ENCODE measurements at regions not wholly inside any gene's neighbourhood (a gene's known extent, or its start where the extent isn't known, plus 50 kb on each side); places are given as distances from the start of the nearest gene placed in this dataset.
"Not testable (repeated sequence)": the region's sequence is repeated elsewhere in the genome, so short reads cannot be mapped to it uniquely, and the experiment has no call there.

GRCh38 chr5:96209829-96210228 is 223.2 kb downstream of the PCSK1 start:
- no peak for DNase-seq (ENCODE audit: low read depth in 1 of 2, low spot score in 1 of 2)

- no peak for DNase-seq (ENCODE audit: low read depth in 1 of 2, low spot score in 1 of 2)
These were observed 225.6 kb downstream of the PCSK1 start for GRCh38 chr5:96207420-96207819.

- DNase-seq (ENCODE audit: low read depth in 1 of 2, low spot score in 1 of 2) = no peak
These were observed 229.3 kb downstream of the PCSK1 start for GRCh38 chr5:96203761-96204160.

GRCh38 chr5:96201503-96201902 is 231.5 kb downstream of the PCSK1 start:
- no peak for DNase-seq (ENCODE audit: low read depth in 1 of 2, low spot score in 1 of 2)

GRCh38 chr5:96200641-96201040 is 232.4 kb downstream of the PCSK1 start:
- no peak for DNase-seq (ENCODE audit: low read depth in 1 of 2, low spot score in 1 of 2)

- no peak for DNase-seq (ENCODE audit: low read depth in 1 of 2, low spot score in 1 of 2)
These were observed 233.3 kb downstream of the PCSK1 start for GRCh38 chr5:96199713-96200183.

GRCh38 chr5:96198356-96199058 is 234.5 kb downstream of the PCSK1 start:
- no peak for DNase-seq (ENCODE audit: low read depth in 1 of 2, low spot score in 1 of 2)

- DNase-seq (ENCODE audit: low read depth in 1 of 2, low spot score in 1 of 2) = not testable (repeated sequence)
These were observed 235.3 kb downstream of the PCSK1 start for GRCh38 chr5:96197767-96198166.

- no peak for DNase-seq (ENCODE audit: low read depth in 1 of 2, low spot score in 1 of 2)
These were observed 235.7 kb upstream of the ELL2 start for GRCh38 chr5:96197347-96197746.

- no peak for DNase-seq (ENCODE audit: low read depth in 1 of 2, low spot score in 1 of 2)
These were observed 235.2 kb upstream of the ELL2 start for GRCh38 chr5:96196890-96197289.

- DNase-seq (ENCODE audit: low read depth in 1 of 2, low spot score in 1 of 2) = no peak
These were observed 234.8 kb upstream of the ELL2 start for GRCh38 chr5:96196407-96196806.

- no peak for DNase-seq (ENCODE audit: low read depth in 1 of 2, low spot score in 1 of 2)
These were observed 233.5 kb upstream of the ELL2 start for GRCh38 chr5:96195123-96195522.

- DNase-seq (ENCODE audit: low read depth in 1 of 2, low spot score in 1 of 2) = no peak
These were observed 232.9 kb upstream of the ELL2 start for GRCh38 chr5:96194593-96194992.

- no peak for DNase-seq (ENCODE audit: low read depth in 1 of 2, low spot score in 1 of 2)
These were observed 232.3 kb upstream of the ELL2 start for GRCh38 chr5:96193946-96194345.

GRCh38 chr5:96189987-96190386 is 228.3 kb upstream of the ELL2 start:
- DNase-seq (ENCODE audit: low read depth in 1 of 2, low spot score in 1 of 2) = no peak

GRCh38 chr5:96189028-96189826 is 227.6 kb upstream of the ELL2 start:
- no peak for DNase-seq (ENCODE audit: low read depth in 1 of 2, low spot score in 1 of 2)

GRCh38 chr5:96187309-96188027 is 225.8 kb upstream of the ELL2 start:
- no peak for DNase-seq (ENCODE audit: low read depth in 1 of 2, low spot score in 1 of 2)

GRCh38 chr5:96184510-96184909 is 222.9 kb upstream of the ELL2 start:
- DNase-seq (ENCODE audit: low read depth in 1 of 2, low spot score in 1 of 2) = not testable (repeated sequence)

- DNase-seq (ENCODE audit: low read depth in 1 of 2, low spot score in 1 of 2) = no peak
These were observed 219.2 kb upstream of the ELL2 start for GRCh38 chr5:96180684-96181435.

- DNase-seq (ENCODE audit: low read depth in 1 of 2, low spot score in 1 of 2) = no peak
These were observed 215.7 kb upstream of the ELL2 start for GRCh38 chr5:96177303-96177869.

GRCh38 chr5:96176022-96176421 is 214.4 kb upstream of the ELL2 start:
- no peak for DNase-seq (ENCODE audit: low read depth in 1 of 2, low spot score in 1 of 2)
